ENCODE measurements at regions not wholly inside any gene's neighbourhood (a gene's known extent, or its start where the extent isn't known, plus 50 kb on each side); places are given as distances from the start of the nearest gene placed in this dataset.

DNA sequence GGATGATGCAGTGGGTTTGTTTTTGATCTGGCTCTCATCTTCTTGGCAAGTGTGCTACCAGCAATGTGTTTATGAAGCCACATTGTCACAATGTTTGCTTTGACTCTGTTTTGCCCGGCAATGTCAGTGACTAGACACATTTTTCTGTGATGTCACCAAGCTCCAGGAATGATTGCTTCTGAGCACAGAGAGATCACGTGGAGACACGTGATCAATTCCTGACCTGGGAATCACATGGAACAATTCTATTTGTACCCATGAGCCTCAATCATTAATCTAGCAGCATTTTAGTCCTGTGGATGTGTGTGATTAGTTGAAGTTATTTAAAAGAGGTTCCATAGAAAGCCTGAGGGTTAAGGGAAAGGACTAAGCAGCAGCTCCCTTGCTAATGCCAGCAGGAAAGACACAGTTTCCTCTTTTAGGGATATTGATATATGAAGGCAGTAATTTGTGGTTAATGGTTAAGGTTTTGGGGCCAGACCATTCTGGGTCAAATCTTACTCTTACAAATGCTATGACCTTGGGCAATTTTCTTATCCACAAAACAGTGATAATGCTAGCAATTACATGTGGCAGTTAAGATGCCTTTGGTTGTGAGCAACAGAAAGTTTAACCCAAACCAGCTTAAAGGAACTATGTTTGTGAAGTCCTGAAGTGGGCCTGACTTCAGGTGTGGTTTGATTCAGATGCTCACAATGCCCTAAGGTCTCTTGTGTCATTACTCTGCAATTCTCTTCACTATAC, 59.0 kb downstream of the FASLG start:
- no peaks in the 10 kb centered on the region for H3K4me1 ChIP-seq
- H3K4me3 ChIP-seq: no peak overlapping the region
- no peaks in the 10 kb centered on the region for H3K36me3 ChIP-seq
- DNase-seq (no peak), ATAC-seq (no peak)
- intact Hi-C loops (cut with DNase I): no loop called here
- no peaks in the 10 kb centered on the region for H3K9me3 ChIP-seq
- H3K27me3 ChIP-seq: no peaks in the 10 kb centered on the region
- no peak for TF ChIP-seq CTCF (IDR thresholded peaks at IDR 0.05)
- no peak overlapping the region for H3K27ac ChIP-seq

DNA sequence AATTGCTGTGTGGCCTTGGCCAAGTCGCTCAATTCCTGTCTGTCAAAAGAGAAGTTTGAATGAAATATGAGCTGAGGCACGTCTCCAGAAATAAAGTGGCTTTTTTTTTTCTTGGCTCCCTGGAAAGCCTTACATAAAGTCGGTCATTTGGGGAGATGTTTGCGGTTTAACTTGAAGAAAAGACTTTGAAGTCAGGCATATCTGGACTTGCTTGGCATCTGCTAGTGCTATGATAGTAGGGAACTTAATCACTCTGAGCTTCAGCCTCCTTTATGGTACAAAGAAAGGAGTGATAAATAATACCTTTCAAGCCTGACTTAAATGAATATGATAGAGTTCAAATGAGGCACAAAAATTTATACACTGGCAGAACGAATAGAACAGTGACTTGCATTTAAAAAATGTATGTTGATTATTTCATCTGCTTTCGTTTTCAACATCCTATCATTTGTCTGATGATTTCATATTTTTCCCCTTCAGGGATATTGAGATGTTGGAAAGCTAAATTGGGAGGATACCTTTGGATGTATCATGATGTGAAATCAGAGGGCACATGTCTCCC, 60.2 kb downstream of the FASLG start:
- ATAC-seq: no peak
- no peaks in the 10 kb centered on the region for H3K27me3 ChIP-seq
- DNase-seq: no peak
- TF ChIP-seq CTCF (IDR thresholded peaks at IDR 0.05): no peak
- H3K4me1 ChIP-seq: no peaks in the 10 kb centered on the region
- no peaks in the 10 kb centered on the region for H3K9me3 ChIP-seq
- intact Hi-C loops (cut with DNase I): no loop called here
- H3K4me3 ChIP-seq: no peak overlapping the region
- no peak overlapping the region for H3K27ac ChIP-seq
- no peaks in the 10 kb centered on the region for H3K36me3 ChIP-seq

GRCh38 chr1:172719694-172720138, 60.8 kb downstream of the FASLG start:
- H3K4me1 ChIP-seq: no peaks in the 10 kb centered on the region
- TF ChIP-seq CTCF (IDR thresholded peaks at IDR 0.05): peak; percentile 75
- intact Hi-C loops (cut with DNase I): no loop called here
- H3K9me3 ChIP-seq: no peaks in the 10 kb centered on the region
- DNase-seq: no peak
- no peaks in the 10 kb centered on the region for H3K27me3 ChIP-seq
- ATAC-seq: peak; percentile 82
- H3K27ac ChIP-seq: no peak overlapping the region
- H3K4me3 ChIP-seq: no peak overlapping the region
- no peaks in the 10 kb centered on the region for H3K36me3 ChIP-seq

DNA sequence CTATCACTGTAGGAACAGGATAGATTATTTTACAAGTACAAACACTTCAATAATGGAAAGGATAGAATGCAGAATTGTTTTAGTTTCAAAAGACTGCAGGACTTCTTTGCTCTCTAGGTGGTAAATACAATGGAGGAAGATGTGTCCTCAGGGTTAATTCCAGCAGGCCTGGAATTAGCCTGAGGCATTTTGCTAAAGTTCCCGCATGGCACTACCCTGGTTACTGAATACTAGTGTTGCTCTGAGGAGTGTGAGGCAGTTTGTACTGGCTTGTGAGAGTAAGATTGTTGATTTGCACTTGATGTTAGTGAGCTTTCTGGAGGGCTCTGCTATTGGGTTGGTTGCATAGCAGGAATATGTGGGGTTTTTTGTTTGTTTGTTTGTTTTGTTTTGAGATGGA, 61.4 kb downstream of the FASLG start:
- no peaks in the 10 kb centered on the region for H3K4me1 ChIP-seq
- H3K27me3 ChIP-seq: no peaks in the 10 kb centered on the region
- no peak overlapping the region for H3K27ac ChIP-seq
- no peaks in the 10 kb centered on the region for H3K36me3 ChIP-seq
- H3K4me3 ChIP-seq: no peak overlapping the region
- ATAC-seq: no peak
- intact Hi-C loops (cut with DNase I): no loop called here
- no peak for TF ChIP-seq CTCF (IDR thresholded peaks at IDR 0.05)
- no peak for DNase-seq
- no peaks in the 10 kb centered on the region for H3K9me3 ChIP-seq

DNA sequence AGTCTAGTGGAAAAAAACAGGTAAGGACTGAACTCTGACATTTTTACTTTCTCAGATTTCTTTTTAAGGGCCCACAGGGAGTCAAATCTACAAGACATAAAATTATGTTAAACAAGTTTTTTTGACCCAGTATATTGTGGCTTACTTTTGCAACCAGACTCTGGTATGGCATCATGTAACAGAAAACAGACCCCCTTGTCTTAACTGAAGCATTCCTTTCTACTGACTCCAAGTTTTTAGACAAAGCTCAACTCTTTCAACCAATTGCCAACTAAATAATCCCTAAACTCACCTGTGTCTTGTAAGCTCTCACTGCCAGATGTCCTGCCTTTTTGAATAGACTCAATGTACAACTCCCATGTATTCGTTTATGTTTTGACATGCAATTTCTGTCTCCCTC, 64.3 kb downstream of the FASLG start:
- no peak overlapping the region for H3K27ac ChIP-seq
- no peaks in the 10 kb centered on the region for H3K9me3 ChIP-seq
- intact Hi-C loops (cut with DNase I): no loop called here
- H3K4me3 ChIP-seq: no peak overlapping the region
- ATAC-seq (no peak), DNase-seq (no peak)
- H3K27me3 ChIP-seq: no peaks in the 10 kb centered on the region
- H3K4me1 ChIP-seq: no peaks in the 10 kb centered on the region
- H3K36me3 ChIP-seq: no peaks in the 10 kb centered on the region
- TF ChIP-seq CTCF (IDR thresholded peaks at IDR 0.05): no peak
